GM12872 (cell line): ENCODE measurements at regions not wholly inside any gene's neighbourhood (a gene's known extent, or its start where the extent isn't known, plus 50 kb on each side); places are given as distances from the start of the nearest gene placed in this dataset.

Source experiments
- TF ChIP-seq, protein P1 (sequence below): IDR thresholded peaks from 3 replicates; pipeline ENCODE4 v1.5.1; 2011; ENCODE audit warnings: low read depth, mild to moderate bottlenecking, low read length, moderate library complexity; ENCODE audit not compliant: insufficient read depth

DNA sequence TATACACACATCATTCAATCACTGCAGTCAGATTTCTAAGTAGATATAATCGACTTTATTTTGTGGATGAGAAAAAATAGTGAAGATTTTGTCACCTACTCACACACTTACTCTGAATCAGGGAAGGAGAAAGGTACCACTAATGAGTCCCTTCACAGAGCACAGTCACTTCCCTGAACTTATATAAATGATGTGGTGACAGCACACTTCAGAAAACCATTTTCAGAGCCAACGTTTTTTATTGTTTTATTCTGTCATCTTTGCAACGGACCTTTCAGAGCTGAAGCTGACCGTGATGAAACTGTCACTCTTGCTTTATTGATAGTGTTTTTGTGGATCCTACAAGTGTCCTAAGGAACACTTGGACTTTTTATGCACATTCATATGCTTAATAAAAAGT, 956.6 kb downstream of the SQOR start:
- TF ChIP-seq, protein P1, sequence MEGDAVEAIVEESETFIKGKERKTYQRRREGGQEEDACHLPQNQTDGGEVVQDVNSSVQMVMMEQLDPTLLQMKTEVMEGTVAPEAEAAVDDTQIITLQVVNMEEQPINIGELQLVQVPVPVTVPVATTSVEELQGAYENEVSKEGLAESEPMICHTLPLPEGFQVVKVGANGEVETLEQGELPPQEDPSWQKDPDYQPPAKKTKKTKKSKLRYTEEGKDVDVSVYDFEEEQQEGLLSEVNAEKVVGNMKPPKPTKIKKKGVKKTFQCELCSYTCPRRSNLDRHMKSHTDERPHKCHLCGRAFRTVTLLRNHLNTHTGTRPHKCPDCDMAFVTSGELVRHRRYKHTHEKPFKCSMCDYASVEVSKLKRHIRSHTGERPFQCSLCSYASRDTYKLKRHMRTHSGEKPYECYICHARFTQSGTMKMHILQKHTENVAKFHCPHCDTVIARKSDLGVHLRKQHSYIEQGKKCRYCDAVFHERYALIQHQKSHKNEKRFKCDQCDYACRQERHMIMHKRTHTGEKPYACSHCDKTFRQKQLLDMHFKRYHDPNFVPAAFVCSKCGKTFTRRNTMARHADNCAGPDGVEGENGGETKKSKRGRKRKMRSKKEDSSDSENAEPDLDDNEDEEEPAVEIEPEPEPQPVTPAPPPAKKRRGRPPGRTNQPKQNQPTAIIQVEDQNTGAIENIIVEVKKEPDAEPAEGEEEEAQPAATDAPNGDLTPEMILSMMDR, result no peak

DNA sequence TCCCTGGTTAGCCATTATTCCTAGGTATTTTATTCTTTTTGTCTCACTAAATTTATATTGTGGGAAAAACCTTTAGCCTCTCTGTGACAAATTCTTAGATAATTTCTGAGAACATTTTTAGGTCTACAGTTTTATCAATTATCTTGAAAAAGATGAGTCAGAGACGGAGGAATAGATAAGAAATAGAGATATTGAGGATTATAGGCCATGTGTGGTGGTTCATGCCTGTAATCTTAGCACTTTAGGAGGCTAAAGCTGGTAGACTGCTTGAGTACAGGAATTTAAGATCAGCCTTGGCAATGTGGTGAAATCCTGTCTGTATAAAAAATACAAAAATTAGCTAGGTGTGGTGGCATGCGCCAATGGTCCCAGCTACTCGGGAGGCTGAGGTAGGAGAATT, 960.2 kb downstream of the SQOR start:
- TF ChIP-seq, protein P1, result no peak

DNA sequence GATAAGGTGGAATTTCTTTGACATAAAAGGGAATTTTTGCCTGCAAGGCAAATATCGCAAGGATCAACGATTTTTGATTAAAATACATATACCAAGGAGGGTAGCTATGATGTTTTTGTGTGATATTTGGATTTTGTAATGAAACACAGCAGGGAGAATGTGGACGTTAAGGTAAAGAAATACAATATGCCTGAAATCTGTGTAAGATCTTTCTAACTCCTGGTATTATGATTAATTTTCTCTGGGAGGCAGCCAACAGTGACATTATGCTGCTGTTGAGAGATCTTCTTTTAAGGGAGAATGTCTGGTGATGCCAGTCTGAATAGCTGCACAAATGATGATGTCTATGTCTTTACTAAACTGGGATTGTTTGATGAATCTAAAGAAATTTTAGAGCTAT, 972.2 kb downstream of the SQOR start:
- TF ChIP-seq, protein P1, result no peak

DNA sequence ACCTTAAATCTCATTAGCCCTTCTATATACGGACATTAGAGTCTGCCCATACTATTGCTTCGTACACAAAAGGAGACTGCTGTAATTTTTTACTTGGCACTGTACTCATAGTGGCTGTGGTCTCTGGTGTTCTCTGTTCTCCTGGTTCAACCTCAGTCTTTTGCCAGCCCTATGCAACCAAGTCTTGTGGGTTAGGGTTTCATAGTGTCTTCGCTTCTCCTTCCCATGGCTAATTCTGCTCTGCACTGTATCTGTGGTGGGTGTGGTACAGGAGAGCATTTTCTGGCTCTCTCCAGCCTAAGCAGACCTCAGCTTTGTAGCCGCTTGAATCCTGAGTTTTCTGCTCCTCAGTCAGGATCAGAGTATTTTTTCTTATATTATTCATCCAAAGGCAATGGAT, 981.2 kb downstream of the SQOR start:
- TF ChIP-seq, protein P1, result no peak

DNA sequence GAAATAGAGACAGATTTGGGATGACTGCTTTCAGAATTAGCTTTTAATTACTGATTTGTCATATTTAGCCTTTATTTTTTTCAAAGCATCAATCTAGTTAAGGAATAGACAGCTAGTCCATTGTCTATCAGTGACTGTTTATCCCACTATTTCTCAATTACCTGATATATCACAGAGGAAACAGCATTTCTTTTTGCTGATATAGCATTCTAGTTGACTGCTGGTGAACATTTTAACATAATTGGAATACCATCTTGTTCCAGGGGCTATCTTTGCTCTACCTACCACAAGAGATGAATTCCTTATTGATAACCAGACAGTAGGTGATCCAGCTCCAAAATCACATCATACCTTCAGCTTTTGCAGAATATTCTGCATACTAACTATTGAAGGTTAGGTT, 982.7 kb downstream of the SQOR start:
- TF ChIP-seq, protein P1, result no peak

DNA sequence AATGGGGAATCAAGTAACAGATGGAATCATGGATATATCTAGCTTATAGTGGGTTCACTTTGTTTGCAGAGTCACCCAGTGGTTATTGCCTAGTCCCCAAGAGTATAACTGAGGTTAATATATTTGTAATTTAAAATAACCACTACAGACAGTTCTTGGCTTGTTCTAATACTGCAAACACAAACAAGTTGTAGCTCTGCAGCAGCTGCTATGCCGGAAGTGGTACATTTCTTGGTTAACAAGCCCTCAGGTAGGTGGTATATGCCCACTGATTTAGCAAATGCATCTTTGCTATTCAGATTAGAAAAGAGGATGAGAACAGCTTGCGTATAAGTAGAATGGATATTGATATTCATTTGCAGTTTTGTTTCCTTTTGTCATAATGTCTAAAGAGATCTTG, 984.2 kb downstream of the SQOR start:
- TF ChIP-seq, protein P1, result no peak

DNA sequence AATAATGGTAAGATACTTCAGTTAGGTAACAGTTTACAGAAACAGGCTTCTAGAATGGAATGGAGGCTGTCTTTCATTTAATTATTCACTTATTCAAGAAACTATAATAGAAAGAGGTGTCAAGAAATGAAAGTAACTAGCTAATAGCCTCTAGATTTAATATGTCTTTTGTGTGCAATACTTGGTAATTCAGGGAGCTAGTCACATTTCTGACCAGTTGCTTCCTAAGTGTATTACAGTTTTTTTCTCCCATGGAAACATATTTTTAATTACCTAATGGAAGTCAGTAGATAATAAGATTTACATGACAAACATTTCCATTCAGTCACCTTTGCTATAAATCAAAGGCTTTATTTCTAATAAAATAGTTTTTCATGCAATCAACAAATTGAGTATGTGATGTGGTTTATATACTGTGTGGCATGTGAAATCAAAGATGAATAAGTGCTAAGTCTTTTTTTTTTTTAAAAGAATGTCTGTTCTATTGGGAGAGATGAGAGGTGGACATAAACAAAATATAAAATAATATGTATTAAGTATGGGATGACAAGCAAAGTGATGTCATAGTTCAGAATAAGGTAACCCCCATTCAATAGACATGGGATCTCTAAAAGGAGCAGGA, 985.7 kb downstream of the SQOR start:
- TF ChIP-seq, protein P1, result no peak

DNA sequence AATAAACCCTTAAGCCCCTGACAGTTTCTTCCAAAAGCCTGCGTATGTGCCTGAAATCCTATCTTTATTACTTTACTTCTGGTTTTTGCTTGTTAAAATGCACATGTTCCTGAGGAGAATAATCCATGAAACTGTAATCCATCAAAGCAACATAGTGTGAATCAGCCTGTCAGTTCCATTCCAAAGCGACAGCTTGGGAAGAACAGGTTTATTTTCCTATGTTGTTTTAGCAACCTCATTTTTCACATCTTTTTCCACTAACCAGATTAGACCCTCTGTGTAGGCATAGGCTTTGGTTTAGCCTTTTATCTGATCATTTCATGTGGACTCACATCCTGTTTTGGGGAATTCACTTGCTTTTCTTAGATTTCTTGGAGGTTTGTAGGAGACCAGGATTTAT, 988.0 kb downstream of the SQOR start:
- TF ChIP-seq, protein P1, result no peak
